K562 (cell line): ENCODE measurements at regions not wholly inside any gene's neighbourhood (a gene's known extent, or its start where the extent isn't known, plus 50 kb on each side); places are given as distances from the start of the nearest gene placed in this dataset.

Source experiments
- ATAC-seq: fragments of 200-7000 bp; cut with Tn5 transposase; 3 replicates; pipeline ENCODE4 v1.9.1; 2020; ENCODE audit warnings: moderate library complexity
- BruUV-seq: library from RNA; stranded (reverse); fragments of 400-500 nt; replicated peaks from 2 replicates; lab custom pipeline; 2021; lab: Mats Ljungman, UMichigan
- CTCF ChIA-PET: fragments of 300-600 bp; formaldehyde crosslinking; extraction: SDS; loops from one replicate; lab custom pipeline; 2021; ENCODE audit warnings: low intra/inter-chr PET ratio; lab: Yijun Ruan, JAX
- POLR2A ChIA-PET: fragments of 300-600, 350-650 bp; sonication (Branson Sonifier 250); formaldehyde crosslinking; extraction: SDS; loops from one replicate; lab custom pipeline; 2021; ENCODE audit warnings: antibody characterized with exemption, inconsistent platforms; lab: Yijun Ruan, JAX
- DNase-seq, 4 experiments: peaks; one replicate each; pipeline versions ENCODE4 v3.0.0 to v3.0.0-alpha.2; 2011 to 2018; ENCODE audit warnings: low spot score in 3 of 4, mixed read lengths in 3 of 4; ENCODE audit errors: extremely low read depth in 1 of 4
- FAIRE-seq: peaks from 2 replicates; lab custom pipeline; 2011; peaks lifted over from hg19 to GRCh38; lab: Jason Lieb, UNC
- H2AFZ ChIP-seq: 2 replicates; pipeline ENCODE4 v1.6.0; 2011; ENCODE audit warnings: low read depth, low read length, control low read depth, inconsistent platforms
- H3K27ac ChIP-seq: fragments of 200-600 bp; 3 replicates; pipeline ENCODE4 v1.8.0; 2011; ENCODE audit warnings: low read depth, mild to moderate bottlenecking, control low read depth, inconsistent platforms, low read length, moderate library complexity, mixed read lengths; ENCODE audit errors: extremely low read depth
- H3K27me3 ChIP-seq, 2 experiments: fragments of 300-600 bp in 1 of 2; 2 replicates in 1 of 2; 3 replicates in 1 of 2; pipeline versions ENCODE4 v1.6.0 to v1.8.0; 2011; ENCODE audit warnings: inconsistent platforms in 2 of 2, low read length in 2 of 2, mild to moderate bottlenecking in 1 of 2, mixed read lengths in 1 of 2, moderate library complexity in 1 of 2; ENCODE audit not compliant: control insufficient read depth in 2 of 2, insufficient read depth in 2 of 2
- H3K36me3 ChIP-seq: fragments of 300-600 bp; 3 replicates; pipeline ENCODE4 v1.8.0; 2011; ENCODE audit warnings: mild to moderate bottlenecking, low read length, inconsistent platforms; ENCODE audit not compliant: control insufficient read depth, insufficient read depth
- H3K4me1 ChIP-seq, 2 experiments: fragments of 200-600 bp in 1 of 2; replicated peaks in 1 of 2; 2 replicates in 1 of 2; 3 replicates in 1 of 2; pipeline versions ENCODE4 v1.5.1 to v1.8.0; 2011; ENCODE audit warnings: inconsistent platforms in 2 of 2, low read length in 2 of 2, mild to moderate bottlenecking in 1 of 2, mixed read lengths in 1 of 2, moderate library complexity in 1 of 2; ENCODE audit not compliant: control insufficient read depth in 2 of 2, insufficient read depth in 2 of 2
- H3K4me2 ChIP-seq: 2 replicates; pipeline ENCODE4 v1.6.1; 2011; ENCODE audit warnings: low read length, control low read depth, inconsistent platforms, mixed read lengths; ENCODE audit not compliant: insufficient read depth
- H3K4me3 ChIP-seq: fragments of 200-600 bp; sonication (generic), shearing (Covaris generic); 2 replicates; pipeline ENCODE4 v1.5.1; 2016; ENCODE audit warnings: control low read depth, inconsistent platforms
- H3K79me2 ChIP-seq: fragments of 200-600 bp; 3 replicates; pipeline ENCODE4 v1.8.0; 2011; ENCODE audit warnings: low read length, inconsistent platforms; ENCODE audit not compliant: control insufficient read depth, insufficient read depth
- H3K9ac ChIP-seq, 2 experiments: 2 replicates each; pipeline versions ENCODE4 v1.6.0 to v1.6.1; 2011; ENCODE audit warnings: low read depth in 2 of 2, low read length in 2 of 2, control low read depth in 1 of 2, inconsistent platforms in 1 of 2, mild to moderate bottlenecking in 1 of 2, mixed read lengths in 1 of 2; ENCODE audit not compliant: insufficient read depth in 1 of 2
- H3K9me1 ChIP-seq: one replicate; pipeline ENCODE4 v1.6.0; 2011; ENCODE audit warnings: inconsistent platforms, mild to moderate bottlenecking, low read length, moderate library complexity; ENCODE audit not compliant: control insufficient read depth, insufficient read depth
- H3K9me3 ChIP-seq: replicated peaks from 2 replicates; pipeline ENCODE4 v1.5.1; 2011; ENCODE audit warnings: low read depth, low read length, inconsistent platforms; ENCODE audit not compliant: control insufficient read depth, insufficient read depth
- H4K20me1 ChIP-seq: replicated peaks from 2 replicates; pipeline ENCODE4 v1.6.1; 2011; ENCODE audit warnings: low read length, inconsistent platforms, mixed read lengths; ENCODE audit not compliant: control insufficient read depth, insufficient read depth
- ASH1L ChIP-seq: fragments of 450-650 bp; IDR thresholded peaks from 2 replicates; pipeline ENCODE4 v1.6.1; 2018; ENCODE audit warnings: borderline replicate concordance, mild to moderate bottlenecking, low read depth; ENCODE audit not compliant: partially characterized antibody
- BRCA1 ChIP-seq, 2 experiments: fragments of 450-650 bp in 1 of 2; sonication (generic) in 1 of 2; formaldehyde crosslinking in 1 of 2; IDR thresholded peaks; 2 replicates each; pipeline versions ENCODE4 v1.5.0 to v1.6.1; 2017 to 2020; ENCODE audit warnings: mild to moderate bottlenecking in 1 of 2, missing genetic modification reagents in 1 of 2
- EP400 ChIP-seq: fragments of 450-650 bp; IDR thresholded peaks from 2 replicates; pipeline ENCODE4 v1.6.1; 2017; ENCODE audit warnings: antibody characterized with exemption, mild to moderate bottlenecking, moderate library complexity
- HCFC1 ChIP-seq: IDR thresholded peaks from 2 replicates; pipeline ENCODE4 v1.6.1; 2012; ENCODE audit warnings: low read depth, low read length, improper control_type of control experiment
- JUND ChIP-seq, 2 experiments: IDR thresholded peaks; 2 replicates in 1 of 2; 3 replicates in 1 of 2; pipeline ENCODE4 v1.6.1; 2011; ENCODE audit warnings: borderline replicate concordance in 2 of 2, low read depth in 2 of 2, low read length in 2 of 2, improper control_type of control experiment in 1 of 2, missing biosample characterization in 1 of 2, missing genetic modification characterization in 1 of 2, missing genetic modification reagents in 1 of 2
- KLF10 ChIP-seq: fragments of 250-450 bp; sonication (Bioruptor Pico); IDR thresholded peaks from 2 replicates; pipeline ENCODE4 v1.6.1; 2021; ENCODE audit warnings: matching md5 sums
- OTX1 ChIP-seq: fragments of 450-650 bp; formaldehyde crosslinking; IDR thresholded peaks from 2 replicates; pipeline ENCODE4 v1.4.0; 2022; ENCODE audit warnings: mild to moderate bottlenecking
- PCBP2 ChIP-seq: fragments of 200-400 bp; formaldehyde crosslinking; IDR thresholded peaks from 2 replicates; pipeline ENCODE4 v1.6.1; 2018; ENCODE audit warnings: low read length, low read depth, mild to moderate bottlenecking, moderate library complexity; ENCODE audit not compliant: poor library complexity, severe bottlenecking
- RBM25 ChIP-seq: fragments of 200-400 bp; formaldehyde crosslinking; IDR thresholded peaks from 2 replicates; pipeline ENCODE4 v1.6.1; 2018; ENCODE audit warnings: low read length, low read depth, moderate library complexity; ENCODE audit not compliant: severe bottlenecking
- SMARCA5 ChIP-seq: fragments of 450-650 bp; IDR thresholded peaks from 2 replicates; pipeline ENCODE4 v1.6.1; 2016
- TCF7 ChIP-seq: sonication (generic); IDR thresholded peaks from 2 replicates; pipeline ENCODE4 v1.6.1; 2016; ENCODE audit warnings: antibody characterized with exemption, borderline replicate concordance
- ZNF24 ChIP-seq: fragments of 450-650 bp; IDR thresholded peaks from 2 replicates; pipeline ENCODE4 v1.6.1; 2016
- WGBS: fragments of 100-300 bp; shearing (Covaris generic); methylation state at CpG from one replicate; pipeline ENCODE4 v1.1.6; 2016; ENCODE audit warnings: low coverage, mixed read lengths; ENCODE audit not compliant: insufficient coverage; ENCODE audit errors: missing lambda C conversion rate; 5-methylcytosine and 5-hydroxymethylcytosine counted together
- in situ Hi-C: fragments of 300-500 bp; cut with MboI; formaldehyde crosslinking; loops from 4 replicates; pipeline ENCODE4 v1.15.0; 2018; ENCODE audit warnings: inconsistent platforms, mixed read lengths
- intact Hi-C: fragments of 100-400 bp; cut with micrococcal nuclease; formaldehyde crosslinking; loops from 2 replicates; pipeline ENCODE4 v1.14.2; 2022
- TF ChIP-seq, protein P1 (sequence below), 2 experiments: IDR thresholded peaks; 2 replicates each; pipeline ENCODE4 v1.6.1; 2011; ENCODE audit warnings: borderline replicate concordance in 1 of 2, control low read depth in 1 of 2, low read depth in 1 of 2, low read length in 1 of 2, mild to moderate bottlenecking in 1 of 2, mixed read lengths in 1 of 2, moderate library complexity in 1 of 2; ENCODE audit not compliant: insufficient read depth in 1 of 2, insufficient read length in 1 of 2, poor library complexity in 1 of 2, severe bottlenecking in 1 of 2; ENCODE audit errors: extremely low read depth in 1 of 2
- TF ChIP-seq, protein P2 (sequence below): fragments of 450-650 bp; IDR thresholded peaks from 2 replicates; pipeline ENCODE4 v1.6.1; 2017; ENCODE audit warnings: antibody characterized with exemption

DNA sequence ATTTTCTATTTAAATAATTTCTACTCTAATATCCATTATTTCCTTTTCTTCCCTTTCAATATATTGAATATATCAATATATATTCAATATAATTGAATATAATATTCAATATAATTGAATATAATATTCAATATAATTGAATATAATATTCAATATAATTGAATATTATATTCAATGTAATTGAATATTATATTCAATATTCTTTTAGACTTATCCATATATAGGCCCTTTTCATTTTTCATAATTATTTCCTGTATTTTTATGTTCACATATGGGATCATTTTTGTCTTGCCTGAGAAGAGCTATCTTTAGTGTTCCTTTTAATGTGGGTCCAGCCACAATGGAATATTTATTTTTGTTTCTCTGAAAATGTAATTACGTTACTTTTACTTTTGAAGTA is 88.9 kb upstream of the ESRRB start:
- Histone ChIP-seq H4K20me1 (no peaks in the 10 kb centered on the region; the same call in 1 of the 2 replicates), H3K9ac (no peak overlapping the region), H3K27me3 (no peaks in the 10 kb centered on the region), H3K4me3 (no peak overlapping the region), H3K9me1 (no peaks in the 10 kb centered on the region), H3K4me1 (no peaks in the 10 kb centered on the region; a peak in 3 of 5 replicates), H3K9me3 (no peaks in the 10 kb centered on the region), H3K79me2 (peaks cover 36% of the 10 kb centered on the region), H2AFZ (no peak overlapping the region), H3K27ac (no peak overlapping the region), H3K4me2 (no peak overlapping the region), H3K36me3 (no peaks in the 10 kb centered on the region)
- FAIRE-seq = no peak
- in situ Hi-C loops (no loop called here), intact Hi-C loops (no loop called here)
- ChIA-PET POLR2A (interaction anchor here (0.7 kb wide), 1 partner anchor 9 kb away, joined by 4 read pairs; no protein-coding TSS in a partner anchor), CTCF (no interaction called here)
- TF ChIP-seq, protein P1, sequence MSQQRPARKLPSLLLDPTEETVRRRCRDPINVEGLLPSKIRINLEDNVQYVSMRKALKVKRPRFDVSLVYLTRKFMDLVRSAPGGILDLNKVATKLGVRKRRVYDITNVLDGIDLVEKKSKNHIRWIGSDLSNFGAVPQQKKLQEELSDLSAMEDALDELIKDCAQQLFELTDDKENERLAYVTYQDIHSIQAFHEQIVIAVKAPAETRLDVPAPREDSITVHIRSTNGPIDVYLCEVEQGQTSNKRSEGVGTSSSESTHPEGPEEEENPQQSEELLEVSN (IDR thresholded peaks at IDR 0.05; ENCODE audit: borderline replicate concordance in 1 of 2, extremely low read depth in 1 of 2, insufficient read depth in 1 of 2, insufficient read length in 1 of 2, low read depth in 1 of 2, low read length in 1 of 2, poor library complexity in 1 of 2, severe bottlenecking in 1 of 2) = no peak
- TF ChIP-seq EP400 (no peak), PCBP2 (no peak), SMARCA5 (no peak), BRCA1 (IDR thresholded peaks at IDR 0.05) (no peak), BRCA1 (CRISPR knock-in tag; IDR thresholded peaks at IDR 0.05) (no peak), JUND (IDR thresholded peaks at IDR 0.05; ENCODE audit: borderline replicate concordance, low read depth, low read length) (no peak), JUND (tag; IDR thresholded peaks at IDR 0.05; ENCODE audit: borderline replicate concordance, low read depth, low read length) (no peak), OTX1 (CRISPR knock-in tag) (no peak), HCFC1 (no peak), ASH1L (no peak), TCF7 (no peak), KLF10 (CRISPR knock-in tag) (no peak), ZNF24 (no peak), RBM25 (no peak)
- TF ChIP-seq, protein P2, sequence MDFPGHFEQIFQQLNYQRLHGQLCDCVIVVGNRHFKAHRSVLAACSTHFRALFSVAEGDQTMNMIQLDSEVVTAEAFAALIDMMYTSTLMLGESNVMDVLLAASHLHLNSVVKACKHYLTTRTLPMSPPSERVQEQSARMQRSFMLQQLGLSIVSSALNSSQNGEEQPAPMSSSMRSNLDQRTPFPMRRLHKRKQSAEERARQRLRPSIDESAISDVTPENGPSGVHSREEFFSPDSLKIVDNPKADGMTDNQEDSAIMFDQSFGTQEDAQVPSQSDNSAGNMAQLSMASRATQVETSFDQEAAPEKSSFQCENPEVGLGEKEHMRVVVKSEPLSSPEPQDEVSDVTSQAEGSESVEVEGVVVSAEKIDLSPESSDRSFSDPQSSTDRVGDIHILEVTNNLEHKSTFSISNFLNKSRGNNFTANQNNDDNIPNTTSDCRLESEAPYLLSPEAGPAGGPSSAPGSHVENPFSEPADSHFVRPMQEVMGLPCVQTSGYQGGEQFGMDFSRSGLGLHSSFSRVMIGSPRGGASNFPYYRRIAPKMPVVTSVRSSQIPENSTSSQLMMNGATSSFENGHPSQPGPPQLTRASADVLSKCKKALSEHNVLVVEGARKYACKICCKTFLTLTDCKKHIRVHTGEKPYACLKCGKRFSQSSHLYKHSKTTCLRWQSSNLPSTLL = no peak
- DNase-seq = no peak
- no TSS peak for BruUV-seq
- WGBS = 85% methylated on average over 1 of the region's 1 CpG
- no peak for ATAC-seq
